ENCODE measurements at regions not wholly inside any gene's neighbourhood (a gene's known extent, or its start where the extent isn't known, plus 50 kb on each side); places are given as distances from the start of the nearest gene placed in this dataset.

DNA sequence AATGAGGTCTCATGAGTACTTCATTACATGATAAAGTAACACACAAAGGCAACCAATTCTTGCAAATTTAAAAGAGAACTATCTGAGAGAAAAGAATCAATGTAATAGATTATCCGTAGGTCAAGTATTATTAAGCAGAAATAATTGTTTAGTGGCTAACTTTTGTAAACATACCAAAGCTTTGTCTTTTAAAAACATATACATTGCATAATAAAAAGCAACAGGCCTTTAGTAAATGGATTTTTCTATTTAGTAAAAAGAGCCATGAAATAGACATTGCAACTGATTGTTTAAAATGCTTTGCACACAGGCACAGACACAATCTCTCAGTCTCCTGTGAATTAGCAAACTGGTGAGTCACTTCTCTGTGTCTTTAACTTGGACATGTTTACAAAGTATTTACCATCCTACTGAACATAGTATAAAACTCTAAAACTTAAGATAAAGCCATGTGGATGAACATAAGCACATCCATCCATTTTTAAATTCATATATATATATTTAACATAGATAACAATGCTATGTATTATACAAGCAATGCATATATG lies 518.7 kb upstream of the MGAT4C start:
- H3K23ac ChIP-seq (ENCODE audit: low read length): no peak overlapping the region
- H3K27ac ChIP-seq (ENCODE audit: low read depth, low read length): no peak overlapping the region
- H3K18ac ChIP-seq (ENCODE audit: low read length): no peak overlapping the region
- H2BK5ac ChIP-seq (ENCODE audit: low read length): no peak overlapping the region
- WGBS (ENCODE audit: extremely low coverage, insufficient coverage, low lambda C conversion rate): no CpG with 5 or more reads among the region's 1 CpG
- no peak overlapping the region for H2BK120ac ChIP-seq (ENCODE audit: low read depth, low read length)
- H4K8ac ChIP-seq (ENCODE audit: low read depth, low read length): no peak overlapping the region
- H3K4ac ChIP-seq (ENCODE audit: low read depth, low read length): no peak overlapping the region
- no peak overlapping the region for H2BK15ac ChIP-seq (replicated peaks; ENCODE audit: low read depth)
- H3K4me3 ChIP-seq (ENCODE audit: low read length): no peak overlapping the region
- no peak overlapping the region for H3K9ac ChIP-seq (ENCODE audit: low read length)
- H3K4me1 ChIP-seq (ENCODE audit: control insufficient read depth, low read depth, low read length): no peaks in the 10 kb centered on the region
- H3K79me2 ChIP-seq (ENCODE audit: control insufficient read depth, insufficient read depth, low read length): no peaks in the 10 kb centered on the region
- no peak overlapping the region for H3K4me2 ChIP-seq (ENCODE audit: low read length)
- no peak overlapping the region for H2AK5ac ChIP-seq (ENCODE audit: low read length)
- no peak for DNase-seq
- H3K27me3 ChIP-seq (ENCODE audit: insufficient read depth, low read length, poor library complexity): no peaks in the 10 kb centered on the region
- no peak overlapping the region for H3K56ac ChIP-seq (ENCODE audit: low read length)
- no peaks in the 10 kb centered on the region for H3K79me1 ChIP-seq (ENCODE audit: low read length)
- H3K36me3 ChIP-seq (ENCODE audit: control insufficient read depth, insufficient read depth, low read length): no peaks in the 10 kb centered on the region
- no peak overlapping the region for H4K5ac ChIP-seq (ENCODE audit: low read length)

- Histone ChIP-seq H2BK120ac (ENCODE audit: low read depth, low read length) (no peak overlapping the region), H3K9ac (ENCODE audit: low read length) (no peak overlapping the region), H3K56ac (ENCODE audit: low read length) (no peak overlapping the region), H3K4me2 (ENCODE audit: low read length) (no peak overlapping the region), H3K79me1 (ENCODE audit: low read length) (no peaks in the 10 kb centered on the region), H3K4me3 (ENCODE audit: low read length) (no peak overlapping the region), H3K36me3 (ENCODE audit: control insufficient read depth, insufficient read depth, low read length) (no peaks in the 10 kb centered on the region), H4K8ac (ENCODE audit: low read depth, low read length) (no peak overlapping the region), H4K5ac (ENCODE audit: low read length) (no peak overlapping the region), H3K23ac (ENCODE audit: low read length) (no peak overlapping the region), H2AK5ac (ENCODE audit: low read length) (no peak overlapping the region), H3K27me3 (ENCODE audit: insufficient read depth, low read length, poor library complexity) (no peaks in the 10 kb centered on the region), H2BK15ac (replicated peaks; ENCODE audit: low read depth) (no peak overlapping the region), H3K27ac (ENCODE audit: low read depth, low read length) (no peak overlapping the region), H3K4ac (ENCODE audit: low read depth, low read length) (no peak overlapping the region), H3K79me2 (ENCODE audit: control insufficient read depth, insufficient read depth, low read length) (no peaks in the 10 kb centered on the region), H3K18ac (ENCODE audit: low read length) (no peak overlapping the region), H3K4me1 (ENCODE audit: control insufficient read depth, low read depth, low read length) (no peaks in the 10 kb centered on the region), H2BK5ac (ENCODE audit: low read length) (no peak overlapping the region)
- peak; percentile 1 for DNase-seq
- no CpG with 5 or more reads among the region's 2 CpGs for WGBS (ENCODE audit: extremely low coverage, insufficient coverage, low lambda C conversion rate)
These were observed 516.5 kb upstream of the MGAT4C start for GRCh38 chr12:86772696-86773095.

DNA sequence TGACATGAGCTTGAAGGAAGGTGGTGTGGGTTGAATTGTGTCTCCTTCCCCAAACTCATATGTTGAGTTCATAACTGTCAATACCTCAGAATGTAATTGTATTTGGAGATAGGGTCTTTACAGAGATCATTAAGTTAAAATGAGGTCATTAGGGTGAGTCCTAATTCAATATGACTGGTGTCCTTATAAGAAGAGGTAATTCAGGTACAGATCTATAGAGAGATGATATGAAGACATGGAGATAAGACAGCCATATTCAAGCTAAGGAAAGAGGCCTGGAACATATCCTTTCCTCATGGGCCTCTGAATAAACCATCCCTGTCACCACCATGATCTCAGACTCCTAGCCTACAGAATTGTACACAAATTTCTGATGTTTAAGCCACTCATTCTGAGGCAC lies 514.7 kb upstream of the MGAT4C start:
- no peak overlapping the region for H3K4ac ChIP-seq (ENCODE audit: low read depth, low read length)
- H3K4me2 ChIP-seq (ENCODE audit: low read length): no peak overlapping the region
- H3K79me2 ChIP-seq (ENCODE audit: control insufficient read depth, insufficient read depth, low read length): no peaks in the 10 kb centered on the region
- no peaks in the 10 kb centered on the region for H3K27me3 ChIP-seq (ENCODE audit: insufficient read depth, low read length, poor library complexity)
- H2BK15ac ChIP-seq (replicated peaks; ENCODE audit: low read depth): no peak overlapping the region
- H3K79me1 ChIP-seq (ENCODE audit: low read length): no peaks in the 10 kb centered on the region
- no peak for DNase-seq
- H4K5ac ChIP-seq (ENCODE audit: low read length): no peak overlapping the region
- no peak overlapping the region for H3K18ac ChIP-seq (ENCODE audit: low read length)
- H3K4me1 ChIP-seq (ENCODE audit: control insufficient read depth, low read depth, low read length): no peaks in the 10 kb centered on the region
- H3K4me3 ChIP-seq (ENCODE audit: low read length): no peak overlapping the region
- no peak overlapping the region for H3K56ac ChIP-seq (ENCODE audit: low read length)
- no peak overlapping the region for H2BK5ac ChIP-seq (ENCODE audit: low read length)
- no peak overlapping the region for H3K23ac ChIP-seq (ENCODE audit: low read length)
- no peak overlapping the region for H2AK5ac ChIP-seq (ENCODE audit: low read length)
- H2BK120ac ChIP-seq (ENCODE audit: low read depth, low read length): no peak overlapping the region
- H3K36me3 ChIP-seq (ENCODE audit: control insufficient read depth, insufficient read depth, low read length): no peaks in the 10 kb centered on the region
- no peak overlapping the region for H3K27ac ChIP-seq (ENCODE audit: low read depth, low read length)
- H4K8ac ChIP-seq (ENCODE audit: low read depth, low read length): no peak overlapping the region
- no peak overlapping the region for H3K9ac ChIP-seq (ENCODE audit: low read length)

DNA sequence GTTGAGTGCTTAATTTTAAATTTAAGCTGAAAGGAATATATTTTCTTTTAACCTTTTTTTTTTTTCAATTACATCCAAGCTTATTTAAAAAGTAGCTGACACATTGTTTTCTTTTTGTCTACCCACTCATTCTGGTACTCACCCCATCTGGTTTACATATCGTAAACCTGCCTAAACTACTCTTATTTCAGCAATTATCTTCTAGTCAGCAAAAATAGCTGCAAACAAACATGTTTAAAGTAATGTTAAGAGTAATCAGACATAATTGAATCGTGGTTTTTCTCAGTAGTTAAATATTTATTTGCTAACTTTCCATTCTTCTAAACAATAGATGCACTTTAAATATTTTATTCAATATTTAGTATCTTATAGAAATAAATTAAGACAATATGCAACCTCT lies 492.7 kb upstream of the MGAT4C start:
- Histone ChIP-seq H3K4ac (ENCODE audit: low read depth, low read length) (no peak overlapping the region), H2BK5ac (ENCODE audit: low read length) (no peak overlapping the region), H3K27ac (ENCODE audit: low read depth, low read length) (no peak overlapping the region), H3K4me1 (ENCODE audit: control insufficient read depth, low read depth, low read length) (no peaks in the 10 kb centered on the region), H2BK120ac (ENCODE audit: low read depth, low read length) (no peak overlapping the region), H2AK5ac (ENCODE audit: low read length) (no peak overlapping the region), H3K79me2 (ENCODE audit: control insufficient read depth, insufficient read depth, low read length) (no peaks in the 10 kb centered on the region), H3K23ac (ENCODE audit: low read length) (no peak overlapping the region), H3K9ac (ENCODE audit: low read length) (no peak overlapping the region), H3K79me1 (ENCODE audit: low read length) (no peaks in the 10 kb centered on the region), H3K18ac (ENCODE audit: low read length) (no peak overlapping the region), H4K8ac (ENCODE audit: low read depth, low read length) (no peak overlapping the region), H4K5ac (ENCODE audit: low read length) (no peak overlapping the region), H3K4me2 (ENCODE audit: low read length) (no peak overlapping the region), H3K56ac (ENCODE audit: low read length) (no peak overlapping the region), H2BK15ac (replicated peaks; ENCODE audit: low read depth) (no peak overlapping the region), H3K4me3 (ENCODE audit: low read length) (no peak overlapping the region), H3K27me3 (ENCODE audit: insufficient read depth, low read length, poor library complexity) (no peaks in the 10 kb centered on the region), H3K36me3 (ENCODE audit: control insufficient read depth, insufficient read depth, low read length) (no peaks in the 10 kb centered on the region)
- WGBS (ENCODE audit: extremely low coverage, insufficient coverage, low lambda C conversion rate): no CpG with 5 or more reads among the region's 2 CpGs
- no peak for DNase-seq

GRCh38 chr12:86744547-86745212 lies 488.5 kb upstream of the MGAT4C start:
- H4K8ac ChIP-seq (ENCODE audit: low read depth, low read length): no peak overlapping the region
- no peak overlapping the region for H3K4ac ChIP-seq (ENCODE audit: low read depth, low read length)
- no peaks in the 10 kb centered on the region for H3K4me1 ChIP-seq (ENCODE audit: control insufficient read depth, low read depth, low read length)
- no peak overlapping the region for H2BK15ac ChIP-seq (replicated peaks; ENCODE audit: low read depth)
- no peak overlapping the region for H3K23ac ChIP-seq (ENCODE audit: low read length)
- no peaks in the 10 kb centered on the region for H3K36me3 ChIP-seq (ENCODE audit: control insufficient read depth, insufficient read depth, low read length)
- no peak overlapping the region for H3K9ac ChIP-seq (ENCODE audit: low read length)
- H3K56ac ChIP-seq (ENCODE audit: low read length): no peak overlapping the region
- no peak overlapping the region for H2BK5ac ChIP-seq (ENCODE audit: low read length)
- no peak overlapping the region for H3K27ac ChIP-seq (ENCODE audit: low read depth, low read length)
- H3K79me1 ChIP-seq (ENCODE audit: low read length): no peaks in the 10 kb centered on the region
- H4K5ac ChIP-seq (ENCODE audit: low read length): no peak overlapping the region
- H3K79me2 ChIP-seq (ENCODE audit: control insufficient read depth, insufficient read depth, low read length): no peaks in the 10 kb centered on the region
- no peak overlapping the region for H2AK5ac ChIP-seq (ENCODE audit: low read length)
- no peak for DNase-seq
- H3K27me3 ChIP-seq (ENCODE audit: insufficient read depth, low read length, poor library complexity): no peaks in the 10 kb centered on the region
- H3K4me2 ChIP-seq (ENCODE audit: low read length): no peak overlapping the region
- WGBS (ENCODE audit: extremely low coverage, insufficient coverage, low lambda C conversion rate): no CpG with 5 or more reads among the region's 2 CpGs
- no peak overlapping the region for H3K18ac ChIP-seq (ENCODE audit: low read length)
- no peak overlapping the region for H3K4me3 ChIP-seq (ENCODE audit: low read length)
- no peak overlapping the region for H2BK120ac ChIP-seq (ENCODE audit: low read depth, low read length)

All from mesendoderm (in vitro differentiated cells).